Sigmoid colon (tissue), 4 donors: ENCODE measurements at regions not wholly inside any gene's neighbourhood (a gene's known extent, or its start where the extent isn't known, plus 50 kb on each side); places are given as distances from the start of the nearest gene placed in this dataset.

Experiments
- CTCF ChIP-seq, 4 experiments: fragments of 450-650 bp in 3 of 4; fragments of 200-600 bp in 1 of 4; IDR thresholded peaks; one replicate each; pipeline ENCODE4 v1.5.1; 2016 to 2019; ENCODE audit warnings: antibody characterized with exemption in 4 of 4, mild to moderate bottlenecking in 3 of 4, moderate library complexity in 2 of 4
- EP300 ChIP-seq, 4 donors: sonication (generic); formaldehyde crosslinking; IDR thresholded peaks; one replicate each; pipeline ENCODE4 v1.6.1; 2017; ENCODE audit warnings: antibody characterized with exemption in 4 of 4
- POLR2A ChIP-seq, 2 donors: fragments of 450-650 bp; IDR thresholded peaks; one replicate each; pipeline ENCODE4 v1.6.1; 2016; ENCODE audit warnings: antibody characterized with exemption in 2 of 2, mild to moderate bottlenecking in 2 of 2, moderate library complexity in 2 of 2
- POLR2AphosphoS5 ChIP-seq, 4 donors: sonication (generic); formaldehyde crosslinking; IDR thresholded peaks; one replicate each; pipeline ENCODE4 v1.6.1; 2017; ENCODE audit warnings: antibody characterized with exemption in 4 of 4

- no peak for TF ChIP-seq CTCF (IDR thresholded peaks at IDR 0.05)
- TF ChIP-seq EP300 (IDR thresholded peaks at IDR 0.05) = no peak
- no peak for TF ChIP-seq POLR2A (IDR thresholded peaks at IDR 0.05)
- TF ChIP-seq POLR2AphosphoS5 (IDR thresholded peaks at IDR 0.05) = no peak
Observed at GRCh38 chr18:24545651-24546050, 85.2 kb downstream of the HRH4 start.
